Activated CD8-positive, alpha-beta memory T cell treated with anti-CD3 and anti-CD28 coated beads, Interleukin-2, amount 10 ng/mL, durations not matched to agents 7 days and 5 days (primary cell): ENCODE measurements at regions not wholly inside any gene's neighbourhood (a gene's known extent, or its start where the extent isn't known, plus 50 kb on each side); places are given as distances from the start of the nearest gene placed in this dataset.

Experiments
- ATAC-seq: fragments of 150-1000 bp; cut with Tn5 transposase; one replicate; pipeline ENCODE4 v1.10.0; 2021; ENCODE audit warnings: moderate library complexity
- CTCF ChIA-PET: fragments of 350-600 bp; sonication (Branson Sonifier 250); formaldehyde crosslinking; loops from one replicate; lab custom pipeline; 2021; ENCODE audit warnings: antibody characterized with exemption; lab: Charles Lee
- DNase-seq: peaks from one replicate; pipeline ENCODE4 v3.0.0-alpha.2; 2020
- H3K27ac Mint-ChIP-seq: one replicate; pipeline ENCODE4 v1.8.0; 2021; ENCODE audit warnings: mild to moderate bottlenecking, mixed read lengths
- H3K27me3 Mint-ChIP-seq: one replicate; pipeline ENCODE4 v1.8.0; 2021; ENCODE audit warnings: mixed read lengths
- H3K36me3 Mint-ChIP-seq: one replicate; pipeline ENCODE4 v1.8.0; 2021; ENCODE audit warnings: mild to moderate bottlenecking, mixed read lengths
- H3K4me1 Mint-ChIP-seq: one replicate; pipeline ENCODE4 v1.8.0; 2021; ENCODE audit warnings: mixed read lengths
- H3K4me3 Mint-ChIP-seq: one replicate; pipeline ENCODE4 v1.8.0; 2021; ENCODE audit warnings: mild to moderate bottlenecking, moderate library complexity, mixed read lengths
- H3K9me3 Mint-ChIP-seq: one replicate; pipeline ENCODE4 v1.8.0; 2022; ENCODE audit warnings: low read depth, mixed read lengths

DNA sequence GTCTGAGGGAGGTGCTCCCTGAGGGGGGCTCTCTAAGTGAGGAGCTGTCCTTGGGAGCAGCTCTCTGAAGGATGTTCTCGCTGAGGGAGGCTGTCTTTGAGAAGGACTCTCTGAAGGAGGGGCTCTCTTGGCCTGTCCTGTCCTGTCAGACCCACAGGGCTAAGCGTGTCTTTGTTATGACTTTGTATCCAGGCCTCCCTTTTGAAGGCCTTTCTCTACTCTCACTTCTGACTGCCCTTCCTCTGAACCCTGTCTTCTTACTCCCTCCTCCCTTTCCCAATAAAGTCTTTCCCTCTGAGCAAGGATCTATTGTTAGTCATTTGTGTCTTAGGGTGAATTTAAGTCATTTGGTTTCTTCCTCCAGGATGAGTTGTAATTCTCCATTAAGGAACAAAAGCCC is 330.1 kb upstream of the PLET1 start:
- H3K27ac Mint-ChIP-seq: no peak overlapping the region
- no peaks in the 10 kb centered on the region for H3K36me3 Mint-ChIP-seq
- H3K4me1 Mint-ChIP-seq: no peaks in the 10 kb centered on the region
- H3K27me3 Mint-ChIP-seq: peaks cover 3% of the 10 kb centered on the region
- DNase-seq: no peak
- no peaks in the 10 kb centered on the region for H3K9me3 Mint-ChIP-seq
- no peak for ATAC-seq
- CTCF ChIA-PET: interaction anchor here (0.7 kb wide), 1 partner anchor 41 kb away, joined by 3 read pairs; no protein-coding TSS in a partner anchor
- H3K4me3 Mint-ChIP-seq: no peak overlapping the region

DNA sequence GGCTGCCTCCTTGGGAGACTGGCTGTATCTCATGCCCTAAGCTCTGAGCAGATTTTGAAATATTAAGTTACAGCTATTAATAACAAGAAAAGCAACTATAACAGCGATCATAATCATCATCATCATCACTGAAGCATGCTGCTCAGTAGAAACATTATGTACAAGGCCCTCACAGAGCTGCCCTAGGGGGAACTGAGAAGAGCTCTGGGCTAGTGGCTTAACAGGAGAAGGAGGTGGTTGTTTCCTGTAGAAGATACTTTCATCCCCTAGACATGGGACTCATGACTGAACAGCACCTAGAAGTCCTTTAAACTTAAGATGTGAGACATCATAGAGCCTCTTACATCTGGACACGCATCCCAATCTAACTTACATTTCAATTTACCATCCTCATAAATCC is 332.8 kb upstream of the PLET1 start:
- ATAC-seq: no peak
- no peaks in the 10 kb centered on the region for H3K27me3 Mint-ChIP-seq
- no peaks in the 10 kb centered on the region for H3K4me1 Mint-ChIP-seq
- H3K9me3 Mint-ChIP-seq: no peaks in the 10 kb centered on the region
- no peak overlapping the region for H3K27ac Mint-ChIP-seq
- no peak for DNase-seq
- H3K4me3 Mint-ChIP-seq: no peak overlapping the region
- no peaks in the 10 kb centered on the region for H3K36me3 Mint-ChIP-seq
- CTCF ChIA-PET: interaction anchor here (1.0 to 2.1 kb wide), 2 partner anchors 305 to 696 kb away, joined by 3 to 9 read pairs; no protein-coding TSS in a partner anchor

DNA sequence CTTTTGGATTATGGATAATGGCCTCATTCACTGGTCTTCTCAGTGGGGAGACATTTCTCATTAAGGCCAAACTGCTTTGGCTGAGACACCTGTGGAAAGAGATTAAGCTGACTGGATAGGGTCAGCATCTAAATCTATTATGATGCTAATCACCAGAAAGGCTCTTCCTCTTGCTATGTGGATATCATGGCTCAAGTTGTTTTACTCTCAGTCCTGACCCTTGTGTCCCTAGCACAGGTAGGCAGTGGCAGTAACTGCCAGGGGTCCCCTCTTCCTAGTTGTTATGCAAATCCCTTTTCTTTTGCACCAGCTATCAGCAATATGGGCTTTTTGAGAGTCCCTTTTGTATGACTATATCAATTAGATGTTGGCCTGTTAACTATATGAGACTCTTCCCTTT is 335.7 kb upstream of the PLET1 start:
- Mint-ChIP-seq H3K36me3 (no peaks in the 10 kb centered on the region), H3K9me3 (no peaks in the 10 kb centered on the region), H3K27ac (no peak overlapping the region), H3K4me1 (no peaks in the 10 kb centered on the region), H3K4me3 (no peak overlapping the region), H3K27me3 (peaks cover 17% of the 10 kb centered on the region)
- DNase-seq: no peak
- ATAC-seq: no peak
- CTCF ChIA-PET: interaction anchor here (1.4 to 1.7 kb wide), 2 partner anchors 8 to 693 kb away, joined by 4 to 5 read pairs; no protein-coding TSS in a partner anchor

DNA sequence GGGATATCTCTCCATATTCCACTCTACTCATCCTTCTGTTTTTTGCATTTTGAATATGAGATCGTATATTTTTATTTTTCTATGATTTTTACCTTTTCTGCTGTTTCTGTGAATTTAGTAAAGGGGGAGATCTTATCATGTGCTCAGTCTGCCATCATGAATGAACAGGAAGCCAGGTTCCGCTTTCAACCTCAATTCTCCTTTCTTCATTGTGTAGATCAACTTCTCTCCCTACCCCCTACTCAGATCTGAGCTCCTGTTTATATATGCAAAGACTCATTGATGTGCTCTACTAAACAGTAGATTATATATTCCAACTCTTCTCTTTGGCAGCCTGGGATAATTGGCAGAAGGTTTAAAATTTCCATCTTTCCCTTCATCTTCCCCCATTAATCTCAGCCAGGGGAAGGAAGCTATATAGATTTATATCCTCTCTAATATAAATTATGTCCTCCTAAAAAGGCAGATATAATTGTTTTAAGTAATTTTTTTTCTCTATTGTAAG is 336.7 kb upstream of the PLET1 start:
- ATAC-seq: no peak
- CTCF ChIA-PET: interaction anchor here (1.4 to 1.7 kb wide), 2 partner anchors 9 to 692 kb away, joined by 4 to 5 read pairs; no protein-coding TSS in a partner anchor
- no peaks in the 10 kb centered on the region for H3K36me3 Mint-ChIP-seq

DNA sequence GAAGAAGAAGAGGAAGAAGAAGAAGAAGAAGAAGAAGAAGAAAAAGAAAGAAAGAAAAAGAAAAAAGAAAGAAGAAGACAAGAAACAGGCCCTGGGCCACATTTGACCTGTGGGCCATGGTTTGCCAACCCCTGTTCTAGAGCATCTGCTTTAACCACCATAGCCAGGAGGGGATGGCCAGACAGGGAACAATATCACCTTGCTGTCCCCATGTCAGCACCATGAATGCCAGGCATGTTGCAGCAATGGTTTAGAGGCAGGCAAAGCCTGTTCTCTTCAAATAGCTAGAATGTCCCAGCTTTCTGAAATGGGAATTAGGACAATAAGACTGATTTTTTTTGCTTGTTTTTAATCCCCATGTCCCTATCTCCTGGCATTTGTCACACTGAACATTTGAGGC is 338.6 kb upstream of the PLET1 start:
- H3K36me3 Mint-ChIP-seq: no peaks in the 10 kb centered on the region
- no peaks in the 10 kb centered on the region for H3K4me1 Mint-ChIP-seq
- CTCF ChIA-PET: no interaction called here
- no peaks in the 10 kb centered on the region for H3K9me3 Mint-ChIP-seq
- DNase-seq: no peak
- no peak overlapping the region for H3K27ac Mint-ChIP-seq
- ATAC-seq: no peak
- no peak overlapping the region for H3K4me3 Mint-ChIP-seq
- peaks cover 29% of the 10 kb centered on the region for H3K27me3 Mint-ChIP-seq

More for the DNA sequence above, 336.7 kb upstream of the PLET1 start:
- H3K4me1 Mint-ChIP-seq: no peaks in the 10 kb centered on the region
- no peak overlapping the region for H3K4me3 Mint-ChIP-seq
- no peaks in the 10 kb centered on the region for H3K9me3 Mint-ChIP-seq
- no peak for DNase-seq
- H3K27ac Mint-ChIP-seq: no peak overlapping the region
- peaks cover 26% of the 10 kb centered on the region for H3K27me3 Mint-ChIP-seq

DNA sequence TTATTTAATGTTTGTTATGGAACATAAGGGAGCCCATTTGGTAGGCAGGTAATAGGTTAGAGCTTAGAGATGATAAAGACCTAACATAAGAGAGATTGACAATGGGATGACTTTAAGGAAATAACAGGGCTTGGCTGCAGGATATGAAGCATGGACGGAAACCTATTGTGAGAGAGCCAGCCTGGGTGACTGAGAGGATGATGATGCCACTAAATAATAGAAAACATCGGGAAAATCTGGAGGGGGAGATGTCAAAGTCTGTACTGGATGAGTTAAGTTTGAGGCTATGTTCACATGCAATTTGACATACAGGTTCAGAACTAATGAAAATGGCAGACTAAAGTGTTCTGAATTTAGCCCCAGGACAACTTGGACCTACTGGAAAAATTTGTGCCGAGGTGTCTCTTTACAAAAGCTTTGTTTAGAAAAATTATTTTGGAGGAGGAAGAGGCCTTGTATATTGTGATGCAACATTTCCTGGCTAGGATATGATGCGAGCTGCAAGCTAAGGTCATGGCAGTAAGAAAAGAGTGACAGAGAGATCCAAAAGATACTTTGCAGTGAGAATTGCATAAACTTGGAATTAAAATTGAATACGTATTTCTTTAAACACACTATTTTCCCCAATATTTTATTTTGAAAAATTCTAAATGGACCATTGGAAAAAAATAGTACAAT is 339.3 kb upstream of the PLET1 start:
- Mint-ChIP-seq H3K9me3 (no peaks in the 10 kb centered on the region), H3K4me3 (no peak overlapping the region), H3K27me3 (peaks cover 36% of the 10 kb centered on the region), H3K4me1 (no peaks in the 10 kb centered on the region), H3K36me3 (no peaks in the 10 kb centered on the region), H3K27ac (no peak overlapping the region)
- CTCF ChIA-PET: no interaction called here
- DNase-seq (no peak), ATAC-seq (no peak)

DNA sequence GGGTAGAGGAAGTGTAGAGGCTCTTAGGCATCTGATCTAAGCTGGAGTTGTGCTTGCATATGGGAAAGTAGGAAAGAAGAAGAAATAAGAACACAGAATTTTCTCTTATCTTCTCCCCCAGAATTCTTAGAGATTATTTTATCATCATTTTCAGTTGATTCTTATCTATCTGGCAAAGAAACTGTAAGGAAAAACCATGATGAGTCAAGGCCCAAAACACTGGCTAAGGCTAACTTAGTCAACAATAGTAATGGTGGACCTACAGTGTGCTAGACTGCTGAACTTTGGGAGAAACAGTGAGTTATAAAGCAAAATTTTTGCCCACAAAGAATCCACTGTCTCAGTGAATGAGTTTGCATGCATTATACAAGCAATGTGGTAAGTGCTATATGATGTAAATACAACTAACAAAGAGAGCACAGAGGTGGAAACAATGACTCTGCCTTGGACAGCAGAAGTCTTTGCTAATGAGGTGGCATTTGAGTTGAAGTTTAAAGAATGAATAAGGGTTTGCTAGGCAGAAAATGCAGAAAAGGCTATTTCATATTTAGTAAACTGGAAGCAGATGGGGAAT is 344.5 kb upstream of the PLET1 start:
- Mint-ChIP-seq H3K27ac (no peak overlapping the region), H3K4me3 (no peak overlapping the region), H3K27me3 (peaks cover 38% of the 10 kb centered on the region), H3K9me3 (no peaks in the 10 kb centered on the region), H3K4me1 (no peaks in the 10 kb centered on the region), H3K36me3 (no peaks in the 10 kb centered on the region)
- no peak for ATAC-seq
- CTCF ChIA-PET: interaction anchor here (0.9 kb wide), 1 partner anchor 17 kb away, joined by 3 read pairs; no protein-coding TSS in a partner anchor
- no peak for DNase-seq

DNA sequence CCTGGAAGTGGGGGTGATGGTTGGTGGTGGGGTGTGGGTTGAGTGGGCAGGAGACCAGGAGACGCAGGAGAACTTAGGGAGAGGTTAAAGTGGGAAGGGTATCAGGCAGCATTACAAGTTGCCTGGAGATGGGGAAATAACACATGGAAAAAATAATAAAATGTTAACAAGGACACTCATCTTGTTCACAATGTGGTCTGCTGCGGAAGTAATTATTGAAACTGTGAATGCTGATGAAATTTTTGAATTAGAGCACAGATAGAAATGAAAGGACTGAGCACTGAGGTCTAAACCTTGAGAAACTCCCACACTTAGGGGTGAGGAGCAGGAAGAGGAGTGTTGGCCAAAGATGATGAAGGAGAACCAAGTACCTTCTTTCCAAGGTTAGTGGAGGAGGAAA is 346.0 kb upstream of the PLET1 start:
- H3K27ac Mint-ChIP-seq: no peak overlapping the region
- H3K4me1 Mint-ChIP-seq: no peaks in the 10 kb centered on the region
- CTCF ChIA-PET: no interaction called here
- DNase-seq (no peak), ATAC-seq (no peak)
- H3K4me3 Mint-ChIP-seq: no peak overlapping the region
- H3K27me3 Mint-ChIP-seq: peaks cover 32% of the 10 kb centered on the region
- no peaks in the 10 kb centered on the region for H3K9me3 Mint-ChIP-seq
- no peaks in the 10 kb centered on the region for H3K36me3 Mint-ChIP-seq

DNA sequence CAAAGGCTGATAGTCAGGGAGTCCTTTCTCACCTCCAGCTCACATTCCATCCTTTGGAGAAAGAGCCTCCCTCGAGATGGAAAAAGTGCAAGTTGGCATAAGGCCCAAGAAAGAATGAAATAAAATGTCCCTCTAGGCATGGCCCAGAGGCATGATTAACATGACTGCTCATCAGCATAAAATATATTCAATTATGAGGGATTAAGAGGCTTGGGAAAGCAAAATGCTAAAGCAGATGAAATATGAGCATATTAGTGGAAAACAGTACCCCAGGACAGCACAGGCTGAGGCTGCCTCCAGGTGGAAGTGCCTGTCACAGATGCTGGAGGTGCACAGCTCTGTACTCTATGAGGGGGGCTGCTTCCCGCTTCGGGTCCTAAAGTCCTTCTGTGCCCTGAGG is 347.8 kb upstream of the PLET1 start:
- Mint-ChIP-seq H3K27me3 (peaks cover 23% of the 10 kb centered on the region), H3K27ac (no peak overlapping the region), H3K9me3 (no peaks in the 10 kb centered on the region), H3K36me3 (no peaks in the 10 kb centered on the region), H3K4me1 (no peaks in the 10 kb centered on the region), H3K4me3 (no peak overlapping the region)
- CTCF ChIA-PET: interaction anchor here (1.9 kb wide), 1 partner anchor 20 kb away, joined by 5 read pairs; no protein-coding TSS in a partner anchor
- ATAC-seq (no peak), DNase-seq (no peak)

DNA sequence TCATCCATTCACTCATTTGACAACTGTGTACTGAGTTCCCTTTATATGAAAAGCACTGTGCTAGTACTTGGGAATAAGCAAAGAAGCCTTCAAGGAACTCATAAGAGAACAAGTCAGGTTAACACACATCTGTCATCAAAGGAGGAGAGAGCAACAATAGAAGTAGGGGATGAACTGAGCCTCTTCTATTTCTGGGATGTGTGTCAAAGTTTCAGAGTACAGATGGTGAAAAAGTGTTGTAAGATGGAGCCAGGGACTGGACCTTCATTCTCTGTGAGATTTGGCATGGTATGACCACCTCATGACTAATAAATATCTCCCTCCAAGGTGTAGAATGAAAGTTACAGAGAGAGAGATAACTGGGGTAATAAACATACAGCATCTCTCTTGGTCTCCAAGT is 349.8 kb upstream of the PLET1 start:
- Mint-ChIP-seq H3K36me3 (no peaks in the 10 kb centered on the region), H3K4me1 (no peaks in the 10 kb centered on the region), H3K9me3 (no peaks in the 10 kb centered on the region), H3K27ac (no peak overlapping the region), H3K27me3 (peaks cover 16% of the 10 kb centered on the region), H3K4me3 (no peak overlapping the region)
- ATAC-seq (no peak), DNase-seq (no peak)
- CTCF ChIA-PET: interaction anchor here (0.6 kb wide), 1 partner anchor 158 kb away, joined by 3 read pairs; no protein-coding TSS in a partner anchor

DNA sequence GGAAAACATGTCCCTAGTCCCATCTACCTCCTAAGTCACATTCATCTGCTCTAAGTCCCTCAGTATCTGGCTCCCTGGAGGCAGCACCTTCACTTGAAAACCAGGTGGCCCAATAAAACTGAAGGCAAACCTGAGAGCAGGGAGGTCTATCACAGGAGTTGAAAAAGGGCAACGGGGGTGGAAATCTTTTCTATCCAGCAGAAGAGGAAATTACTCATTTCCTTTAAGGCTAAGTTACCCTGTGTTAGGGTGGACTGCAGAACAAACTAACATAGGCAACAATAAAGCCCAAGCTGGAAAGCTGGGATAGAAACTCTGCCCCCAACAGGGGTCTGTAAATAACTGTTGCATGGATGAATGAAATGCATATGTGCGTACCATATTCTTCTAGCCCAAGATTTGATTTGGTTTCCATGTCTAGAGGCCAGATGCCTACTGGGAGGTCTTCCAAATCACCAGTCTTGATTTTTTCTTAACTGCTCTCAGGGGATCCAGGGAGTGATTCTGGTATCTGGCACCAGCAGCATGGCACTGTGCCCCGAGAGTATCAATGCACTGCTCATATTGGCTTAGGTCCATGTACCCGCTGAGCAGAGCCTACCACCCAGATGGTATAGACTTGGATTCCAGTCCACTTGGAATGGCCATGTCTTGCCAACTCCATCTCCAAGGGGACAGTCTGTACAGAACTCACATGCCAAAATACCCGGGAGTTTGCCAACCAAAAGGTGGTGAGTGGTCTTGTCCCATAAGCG is 350.0 kb upstream of the NCAM1 start:
- CTCF ChIA-PET: interaction anchor here (0.6 kb wide), 1 partner anchor 158 kb away, joined by 3 read pairs; no protein-coding TSS in a partner anchor
- H3K4me1 Mint-ChIP-seq: no peaks in the 10 kb centered on the region
- H3K27ac Mint-ChIP-seq: no peak overlapping the region

DNA sequence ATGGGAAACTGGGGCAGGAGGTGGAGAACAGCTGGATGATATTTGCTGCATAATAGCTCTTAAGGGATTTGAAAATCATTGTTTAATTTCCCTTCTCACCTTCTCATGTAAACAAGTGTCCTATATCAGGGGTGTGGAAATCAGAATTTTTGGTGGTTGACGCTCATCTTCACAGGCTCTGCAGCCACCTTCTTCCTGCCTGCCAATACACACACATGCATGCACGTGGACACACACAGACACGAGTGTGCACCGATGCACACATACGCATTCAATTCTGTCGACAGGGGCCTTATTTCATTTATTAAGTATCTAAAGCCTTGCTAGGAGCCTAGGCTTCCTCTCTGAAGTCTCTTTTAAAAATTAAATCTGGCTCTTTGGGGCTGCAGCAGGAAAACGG is 349.4 kb upstream of the NCAM1 start:
- ATAC-seq: no peak
- H3K27me3 Mint-ChIP-seq: peaks cover 12% of the 10 kb centered on the region
- no peak overlapping the region for H3K4me3 Mint-ChIP-seq
- no peak overlapping the region for H3K27ac Mint-ChIP-seq
- H3K4me1 Mint-ChIP-seq: no peaks in the 10 kb centered on the region
- DNase-seq: no peak
- no peaks in the 10 kb centered on the region for H3K9me3 Mint-ChIP-seq
- no peaks in the 10 kb centered on the region for H3K36me3 Mint-ChIP-seq
- CTCF ChIA-PET: no interaction called here

More for the DNA sequence above, 350.0 kb upstream of the NCAM1 start:
- no peak for DNase-seq
- no peak for ATAC-seq
- Mint-ChIP-seq H3K36me3 (no peaks in the 10 kb centered on the region), H3K4me3 (no peak overlapping the region), H3K27me3 (peaks cover 16% of the 10 kb centered on the region), H3K9me3 (no peaks in the 10 kb centered on the region)

DNA sequence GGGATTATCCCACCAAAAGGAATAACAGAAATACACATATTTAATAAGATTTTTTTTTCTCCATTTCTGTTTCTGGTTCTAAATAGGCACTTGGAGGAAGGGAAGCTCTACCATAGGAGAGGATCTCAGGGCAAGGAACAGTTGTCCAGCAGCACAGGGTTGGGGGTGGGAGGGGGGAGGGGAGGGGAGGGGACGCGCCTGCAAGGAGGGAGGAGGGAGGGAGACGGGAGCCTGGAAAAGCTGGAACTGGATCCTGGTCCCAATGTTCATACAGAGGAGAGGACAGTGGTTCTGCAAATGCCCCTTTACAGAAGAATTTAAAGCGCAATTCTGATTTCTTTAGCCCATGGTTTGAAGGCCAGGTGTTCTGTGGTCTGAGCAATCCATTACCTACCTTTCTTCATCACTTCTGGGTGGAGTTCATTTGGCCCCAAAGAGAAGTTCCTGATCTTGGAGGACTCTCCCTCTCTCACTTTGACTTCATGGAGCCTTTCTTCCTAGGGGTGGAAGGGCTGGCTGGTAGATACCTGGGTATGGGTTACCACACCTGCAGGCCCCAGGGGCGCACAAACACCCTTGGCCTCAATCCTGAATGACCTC is 348.9 kb upstream of the NCAM1 start:
- no peaks in the 10 kb centered on the region for H3K9me3 Mint-ChIP-seq
- peaks cover 11% of the 10 kb centered on the region for H3K27me3 Mint-ChIP-seq
- H3K27ac Mint-ChIP-seq: no peak overlapping the region
- CTCF ChIA-PET: no interaction called here
- no peaks in the 10 kb centered on the region for H3K36me3 Mint-ChIP-seq
- ATAC-seq (no peak), DNase-seq (no peak)
- no peak overlapping the region for H3K4me3 Mint-ChIP-seq
- H3K4me1 Mint-ChIP-seq: no peaks in the 10 kb centered on the region
